NCI-H2107 treated with DMSO at 0.1 percent for 48 hours (cell line): ENCODE measurements at regions not wholly inside any gene's neighbourhood (a gene's known extent, or its start where the extent isn't known, plus 50 kb on each side); places are given as distances from the start of the nearest gene placed in this dataset.

ENCODE experiments used
- DNase-seq: peaks from one replicate; lab custom pipeline; 2025; ENCODE audit not compliant: unreplicated experiment; lab: John Stamatoyannopoulos, UW

DNA sequence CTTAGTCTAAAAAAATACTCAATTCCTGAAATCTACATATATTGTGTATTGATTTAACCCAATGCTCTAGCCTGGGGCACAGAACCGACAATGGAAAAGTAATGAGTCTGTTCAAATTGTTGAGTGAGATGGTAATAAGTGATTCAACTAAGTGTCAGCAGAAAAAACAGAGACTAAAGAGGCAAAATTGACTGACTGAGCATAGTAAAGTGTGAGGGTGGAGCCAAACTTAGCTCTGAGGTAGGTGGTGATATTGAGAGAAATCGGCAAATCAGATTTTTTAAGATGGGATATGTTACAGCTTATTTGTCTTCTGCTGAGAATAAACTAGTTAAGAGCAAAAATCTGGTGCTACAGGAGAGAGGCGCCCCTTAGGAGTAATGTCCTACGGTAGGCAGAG, 764.0 kb upstream of the LRRN3 start:
- no peak for DNase-seq

DNA sequence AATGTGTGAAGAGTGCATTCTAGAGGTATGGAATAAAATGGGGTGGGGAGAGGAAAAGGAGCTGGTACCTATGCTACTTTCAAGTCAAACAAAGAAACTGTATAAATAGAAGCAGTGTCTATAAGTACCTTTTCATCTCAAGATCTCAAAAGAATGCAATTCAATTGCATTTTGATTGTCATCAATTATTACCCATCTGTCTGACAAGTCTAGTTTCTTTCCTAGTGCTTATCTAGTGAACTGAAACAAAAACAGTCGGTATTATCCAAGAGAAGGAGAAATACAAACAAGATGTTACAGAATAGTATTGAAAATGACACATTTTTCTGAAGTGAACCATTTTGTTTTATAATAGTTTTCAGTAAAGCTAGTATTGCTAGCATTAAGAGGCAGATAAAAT, 754.5 kb upstream of the LRRN3 start:
- DNase-seq: no peak

DNA sequence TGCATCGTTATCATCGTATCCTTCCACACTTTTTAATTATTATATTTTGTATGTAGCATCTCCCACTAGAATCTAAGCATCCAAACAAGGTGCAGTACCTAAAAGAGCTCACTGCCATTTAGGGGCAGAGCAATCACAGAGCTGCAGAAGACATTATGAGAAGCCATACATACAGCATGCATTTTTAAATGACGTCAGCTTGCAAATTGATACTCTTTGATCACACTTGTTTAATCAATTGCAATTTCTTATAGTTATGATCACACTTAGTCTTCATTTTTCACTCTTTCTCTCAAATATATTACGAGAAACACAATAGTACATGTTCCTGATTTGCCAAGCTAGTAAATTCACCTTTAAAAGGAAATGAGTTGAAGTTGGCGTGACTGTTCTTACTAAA, 753.3 kb upstream of the LRRN3 start:
- no peak for DNase-seq

DNA sequence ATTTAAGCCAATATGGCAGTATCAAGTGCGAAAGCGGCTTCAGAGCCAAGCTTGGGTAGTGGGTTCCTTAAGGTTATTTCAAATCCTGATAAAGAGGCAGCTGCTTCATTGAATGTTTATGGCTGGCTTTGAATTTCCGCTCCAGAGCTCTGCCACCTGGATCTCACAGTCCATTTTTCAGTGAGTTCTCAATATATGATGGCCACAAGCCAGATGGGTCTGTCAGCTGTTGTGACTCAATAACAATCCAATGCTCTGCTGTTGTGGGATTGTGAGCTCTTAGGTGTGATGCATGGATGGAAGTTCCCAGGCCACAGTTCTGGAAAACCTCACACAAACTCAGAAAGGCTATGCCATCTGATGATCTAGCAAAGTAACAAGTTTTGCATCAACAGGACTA, 743.8 kb upstream of the LRRN3 start:
- peak; percentile 18 for DNase-seq

DNA sequence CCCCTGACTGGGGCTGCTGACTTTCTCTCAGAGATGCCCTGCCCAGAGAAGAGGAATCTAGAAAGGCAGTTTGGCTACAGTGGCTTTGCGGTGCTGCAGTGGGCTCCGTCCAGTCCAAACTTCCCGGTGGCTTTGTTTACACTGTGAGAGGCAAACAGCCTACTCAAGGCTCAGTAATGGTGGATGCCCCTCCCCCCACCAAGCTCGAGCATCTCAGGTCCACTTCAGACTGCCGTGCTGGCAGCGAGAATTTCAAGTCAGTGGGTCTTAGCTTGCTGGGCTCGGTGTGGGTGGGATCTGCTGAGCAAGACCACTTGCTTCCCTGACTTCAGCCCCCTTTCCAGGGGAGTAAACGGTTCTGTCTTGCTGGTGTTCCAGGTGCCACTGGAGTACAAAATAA, 734.5 kb upstream of the LRRN3 start:
- DNase-seq: no peak

DNA sequence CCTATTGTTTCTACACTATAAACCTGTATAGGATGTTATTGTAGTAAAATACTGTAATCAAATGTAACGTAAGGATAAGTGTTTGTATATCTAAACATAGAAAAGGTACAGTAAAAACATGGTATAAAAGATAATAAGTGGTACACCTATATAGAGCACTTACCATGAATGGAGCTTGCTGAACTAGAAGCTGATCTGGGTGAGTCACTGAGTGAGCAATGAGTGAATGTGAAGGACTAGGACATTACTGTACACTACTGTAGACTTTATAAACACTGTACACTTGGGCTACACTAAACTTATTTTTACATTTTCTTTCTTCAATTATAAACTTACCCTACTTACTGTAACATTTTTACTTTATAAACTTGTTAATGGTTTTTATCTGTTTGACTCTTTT, 732.9 kb upstream of the LRRN3 start:
- DNase-seq: no peak

DNA sequence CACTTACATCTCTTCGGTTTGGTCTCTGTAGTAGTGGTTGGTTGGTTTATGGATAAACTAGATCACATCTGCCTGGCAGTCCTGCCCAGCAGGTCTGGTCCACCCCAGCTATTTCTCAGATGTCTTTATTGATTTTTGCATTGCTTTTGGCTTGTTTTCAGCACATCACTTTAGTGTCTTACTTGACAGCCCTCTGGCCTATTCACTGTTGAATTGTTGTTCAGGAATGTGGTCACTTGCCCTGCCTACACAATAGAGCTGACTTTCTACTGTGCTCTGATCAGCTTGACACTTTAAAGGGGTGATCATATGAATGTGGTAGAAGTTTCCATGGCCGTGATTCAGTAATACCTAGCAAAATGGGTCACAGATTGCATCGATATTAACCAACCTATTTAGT, 719.2 kb upstream of the LRRN3 start:
- DNase-seq: no peak

DNA sequence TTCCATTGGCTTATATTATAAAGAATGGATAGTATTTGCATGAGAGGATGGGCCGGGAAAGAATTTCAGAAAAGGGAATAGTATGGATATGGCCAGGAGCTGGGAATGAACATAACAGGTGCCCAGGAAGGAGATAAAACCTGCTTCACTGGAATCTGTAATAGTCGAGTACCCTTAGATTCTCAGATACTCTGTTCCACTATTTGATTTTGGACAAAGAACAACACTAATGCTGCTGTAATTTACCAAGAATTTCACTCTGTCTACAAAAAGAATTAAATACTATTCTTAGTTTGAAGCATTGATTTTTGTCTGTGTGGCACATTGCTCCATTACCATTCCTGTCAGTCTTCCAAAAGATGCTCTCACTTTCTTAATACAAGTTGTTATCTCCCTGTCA, 718.2 kb upstream of the LRRN3 start:
- no peak for DNase-seq

DNA sequence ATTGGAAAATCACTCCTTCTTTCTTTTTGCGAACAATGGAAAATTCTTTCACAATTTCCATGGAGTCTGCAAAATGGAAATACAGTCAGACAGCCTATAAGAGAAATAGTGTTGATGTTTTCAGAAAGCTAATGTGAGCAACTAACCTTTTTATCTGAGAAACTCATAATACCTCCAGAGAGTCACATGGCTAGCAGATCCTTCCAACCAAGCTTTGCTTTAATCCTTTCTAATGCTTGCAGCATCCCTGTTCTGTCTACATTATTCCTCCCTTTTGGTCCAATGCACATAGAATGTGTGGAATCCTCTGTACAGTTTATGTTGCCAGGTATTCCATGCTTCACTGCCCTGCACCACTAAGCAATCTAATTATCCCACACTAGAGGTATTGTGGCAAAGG, 717.5 kb upstream of the LRRN3 start:
- DNase-seq: peak; percentile 3

DNA sequence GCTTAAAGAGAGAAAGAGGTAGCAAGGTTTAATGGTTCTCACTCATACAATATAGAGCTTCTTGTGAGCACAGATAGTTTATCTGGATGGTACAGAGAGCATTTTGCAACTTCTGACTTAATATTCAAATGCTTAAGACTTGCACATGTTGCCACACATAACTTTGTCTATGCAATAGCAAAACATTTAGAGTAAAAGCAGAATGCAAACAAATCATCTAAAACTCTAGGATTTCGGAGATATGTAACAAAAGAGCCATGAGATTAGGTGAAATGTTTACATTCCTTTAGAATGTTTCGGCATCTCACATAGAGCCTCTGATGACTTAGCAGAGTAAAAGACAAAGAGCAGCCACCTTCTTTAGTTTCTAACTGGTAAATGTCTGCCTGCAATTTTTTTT, 717.1 kb upstream of the LRRN3 start:
- DNase-seq: no peak

DNA sequence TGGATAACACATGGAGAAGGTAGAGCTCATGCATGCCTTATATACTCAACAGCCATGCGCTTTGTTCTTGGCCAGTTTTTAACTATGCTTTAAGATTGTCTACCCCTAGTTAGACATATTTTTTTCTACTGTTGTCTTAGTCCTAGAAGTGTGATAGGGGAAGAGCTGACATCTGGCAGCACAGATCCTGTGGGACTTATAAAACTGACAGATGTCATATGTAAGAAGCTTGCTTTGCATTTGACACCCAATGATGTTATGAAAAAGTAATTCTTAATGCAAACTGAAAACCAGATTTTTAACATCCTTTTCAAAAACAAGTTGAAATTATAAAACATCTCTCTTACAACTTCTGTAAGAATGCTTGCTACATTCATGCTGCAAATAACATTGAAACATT, 715.9 kb upstream of the LRRN3 start:
- no peak for DNase-seq

DNA sequence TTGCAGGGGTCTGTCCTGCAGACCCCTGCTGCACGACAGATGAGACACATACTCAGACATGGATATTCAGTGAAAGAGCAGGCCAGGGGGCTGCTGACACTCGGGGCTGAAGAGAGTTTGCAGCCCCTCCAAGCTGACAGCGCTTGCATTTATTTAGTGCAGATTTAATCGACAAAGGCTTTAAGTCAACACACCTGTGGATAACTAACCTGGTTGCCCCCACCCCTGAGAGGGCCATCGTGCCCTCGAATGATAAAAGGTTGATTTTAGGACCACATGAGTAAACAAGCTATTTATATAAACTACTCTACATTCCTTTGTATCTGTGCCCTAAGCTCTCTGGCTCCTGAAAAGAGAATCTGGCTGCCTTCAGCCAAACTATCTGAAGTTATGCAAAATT, 708.2 kb upstream of the LRRN3 start:
- DNase-seq: no peak

DNA sequence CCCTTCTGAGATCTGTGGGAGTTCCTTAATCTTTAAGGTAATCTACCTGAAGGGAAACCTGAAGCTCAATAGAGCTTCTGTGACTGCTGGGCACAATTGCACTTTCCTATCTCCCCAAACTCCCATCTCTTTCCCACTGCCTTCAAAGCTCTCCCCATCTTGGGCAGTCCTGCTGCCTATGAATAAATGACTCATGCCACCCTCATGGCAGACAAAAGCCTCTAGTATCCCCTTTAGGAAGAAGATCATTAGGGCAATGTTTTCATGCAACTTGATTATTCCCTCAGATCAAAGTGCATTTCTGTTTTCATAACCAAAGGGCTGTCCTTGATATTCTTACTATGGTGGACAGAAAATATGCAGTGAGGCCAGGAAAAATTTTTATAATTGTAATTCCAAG, 704.9 kb upstream of the LRRN3 start:
- DNase-seq: no peak

DNA sequence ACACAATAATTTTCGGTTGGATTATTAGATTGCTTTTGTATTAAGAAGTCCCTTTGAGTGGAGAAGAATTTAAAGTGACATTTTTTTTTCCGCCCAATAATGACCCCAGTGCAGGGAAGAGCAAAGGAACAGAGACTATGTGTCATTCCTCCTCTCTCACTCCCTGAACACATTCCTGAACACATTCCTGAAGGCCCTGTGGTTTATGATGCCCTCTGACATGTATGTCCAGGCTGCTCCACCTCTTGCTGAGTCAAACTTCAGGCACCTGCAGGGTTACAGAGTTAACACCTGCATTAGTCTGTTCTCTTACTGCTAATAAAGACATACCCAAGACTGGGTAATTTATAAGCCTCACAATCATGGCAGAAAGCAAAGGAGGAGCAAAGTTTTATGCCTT, 704.0 kb upstream of the LRRN3 start:
- no peak for DNase-seq

DNA sequence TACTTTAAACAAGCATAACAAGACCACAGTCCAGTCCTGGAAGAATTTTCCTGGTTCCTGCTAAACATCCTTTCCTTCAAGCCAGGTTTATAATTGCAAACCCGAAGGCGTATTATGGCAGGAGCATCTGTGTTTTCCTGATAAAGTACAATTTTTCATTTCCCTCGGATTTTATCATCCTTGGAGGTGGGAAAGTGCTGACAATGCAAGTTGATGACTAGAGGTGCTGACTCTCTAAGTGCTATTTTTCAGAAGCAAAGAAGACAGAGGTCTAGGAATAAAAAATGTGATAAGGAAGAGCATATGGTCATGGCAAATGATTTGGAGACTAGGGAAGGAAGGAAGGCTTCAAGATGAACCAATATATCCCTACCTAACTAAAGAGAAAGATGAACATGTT, 703.2 kb upstream of the LRRN3 start:
- DNase-seq: no peak

DNA sequence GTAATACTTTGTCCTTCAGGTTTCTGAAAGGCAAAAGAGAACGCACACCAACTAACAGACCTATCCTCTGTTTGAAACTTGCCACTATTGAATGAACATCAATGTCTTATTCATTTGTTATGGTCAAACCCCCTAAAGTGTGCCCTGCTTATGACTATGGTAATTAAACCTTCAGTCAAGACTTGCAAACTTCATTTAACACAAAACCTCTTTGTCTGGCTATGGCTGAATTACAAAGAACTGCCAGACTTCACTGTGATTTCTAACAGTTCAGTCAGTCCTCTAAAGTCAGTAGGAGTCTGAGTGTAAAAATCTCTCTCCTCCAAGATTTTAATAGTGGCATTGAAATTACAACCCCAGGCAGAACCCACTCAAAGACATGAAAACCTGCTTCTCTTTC, 702.5 kb upstream of the LRRN3 start:
- DNase-seq: no peak

DNA sequence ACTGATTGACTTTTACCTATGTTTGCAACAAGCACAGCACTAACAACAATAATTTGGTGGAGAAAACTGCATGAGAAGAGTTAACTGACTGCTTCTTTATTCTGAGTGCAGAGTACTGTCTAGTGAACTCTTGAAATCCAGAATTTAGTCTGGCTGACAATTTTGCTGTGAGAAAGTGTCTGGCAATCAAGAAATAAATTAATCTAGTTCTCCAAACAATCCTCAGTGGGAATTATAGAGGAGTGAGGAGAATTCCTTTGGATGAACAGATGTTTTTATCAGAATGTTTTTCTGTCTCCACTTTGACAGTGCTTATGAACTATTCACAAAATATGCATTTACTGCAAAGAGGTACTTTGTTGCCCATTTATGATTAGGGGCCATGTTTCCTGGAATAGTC, 694.9 kb upstream of the LRRN3 start:
- no peak for DNase-seq

DNA sequence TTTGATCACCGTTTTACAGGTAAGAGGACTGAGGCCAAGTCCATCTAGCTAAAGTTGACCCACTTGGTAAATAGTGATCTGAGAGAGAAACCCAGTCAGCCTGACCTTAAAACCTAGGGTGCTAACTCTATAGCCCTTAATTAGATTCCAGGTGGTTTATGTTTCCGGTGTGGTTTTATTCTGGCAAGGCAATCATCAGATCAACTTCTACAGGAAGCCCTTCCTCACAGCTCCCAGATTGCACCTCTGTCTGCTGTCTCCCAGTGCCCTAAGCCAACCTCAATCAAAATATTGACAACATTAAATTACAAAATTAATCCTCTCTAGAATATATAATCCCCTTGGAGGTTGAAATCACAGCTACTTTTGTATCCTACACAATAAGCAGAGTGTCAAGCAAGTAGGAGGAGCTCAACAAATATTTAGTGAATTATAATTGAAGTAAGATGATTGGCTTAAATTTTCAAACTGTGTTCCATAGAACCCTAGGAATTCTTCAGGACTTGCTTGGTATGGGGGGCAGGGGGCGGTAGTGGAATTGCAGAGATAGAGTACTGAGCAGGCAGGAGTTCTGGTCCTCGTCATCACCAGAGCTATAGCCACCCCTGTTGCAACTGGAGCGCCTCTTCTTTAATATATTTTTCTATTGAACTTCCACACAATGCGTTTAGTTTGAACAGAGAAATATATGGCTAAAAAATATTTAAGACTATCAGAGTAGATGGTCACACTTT, 692.8 kb upstream of the LRRN3 start:
- DNase-seq: peak; percentile 8

DNA sequence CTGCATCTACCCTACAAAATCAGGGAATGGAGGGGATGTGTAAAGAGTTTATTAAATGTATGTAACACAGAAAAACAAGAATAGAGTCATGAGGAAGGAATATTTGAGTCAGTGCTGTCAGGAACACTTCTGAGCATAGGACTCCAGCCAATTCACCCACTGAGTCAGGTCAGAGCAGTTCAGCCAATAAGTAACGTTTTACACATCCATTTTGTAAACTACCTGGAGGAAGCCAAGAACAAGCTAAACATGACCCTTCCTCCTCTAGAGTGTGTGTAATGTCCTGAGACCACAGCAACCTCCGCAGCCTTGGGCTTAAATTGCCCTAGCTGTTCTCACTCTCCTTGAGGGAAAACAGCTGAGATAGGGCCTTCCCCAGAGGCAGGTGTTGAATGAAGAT, 691.5 kb upstream of the LRRN3 start:
- no peak for DNase-seq

DNA sequence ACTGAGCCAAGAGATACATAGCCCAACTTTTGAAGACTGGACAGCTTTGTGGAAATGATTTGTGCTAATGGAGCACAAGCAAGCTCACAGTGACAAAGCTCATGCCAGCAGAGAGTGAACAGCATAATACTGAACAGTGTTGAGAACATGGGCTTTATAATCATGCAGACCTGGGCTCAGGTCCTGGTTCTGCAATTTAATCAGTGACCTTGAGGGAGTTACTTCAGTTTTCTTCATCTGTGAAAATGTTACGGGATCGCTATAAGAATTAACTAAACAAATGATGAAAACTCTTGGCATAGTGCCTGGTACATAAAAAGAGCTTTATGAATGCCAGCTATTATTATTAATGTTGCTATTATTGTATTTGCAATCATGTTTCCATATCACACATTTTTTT, 690.5 kb upstream of the LRRN3 start:
- DNase-seq: no peak

DNA sequence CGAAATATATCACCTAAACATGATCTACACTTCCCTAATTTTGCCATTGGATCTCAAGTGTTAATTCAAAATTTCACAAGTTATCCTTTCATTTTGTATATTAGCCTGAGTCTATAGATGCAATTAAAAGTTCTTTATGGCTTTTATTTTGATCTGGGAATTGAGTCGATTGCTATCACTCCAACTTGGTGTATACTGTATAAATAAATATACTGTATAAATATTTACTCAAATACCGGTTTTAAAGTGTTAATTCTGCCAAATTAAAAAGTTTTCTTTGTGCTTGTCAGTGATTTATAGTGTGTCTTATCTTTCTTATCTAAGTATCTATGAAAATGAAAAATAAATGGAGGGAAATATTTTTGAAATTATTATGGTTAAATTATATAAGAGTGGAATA, 683.7 kb upstream of the LRRN3 start:
- no peak for DNase-seq

DNA sequence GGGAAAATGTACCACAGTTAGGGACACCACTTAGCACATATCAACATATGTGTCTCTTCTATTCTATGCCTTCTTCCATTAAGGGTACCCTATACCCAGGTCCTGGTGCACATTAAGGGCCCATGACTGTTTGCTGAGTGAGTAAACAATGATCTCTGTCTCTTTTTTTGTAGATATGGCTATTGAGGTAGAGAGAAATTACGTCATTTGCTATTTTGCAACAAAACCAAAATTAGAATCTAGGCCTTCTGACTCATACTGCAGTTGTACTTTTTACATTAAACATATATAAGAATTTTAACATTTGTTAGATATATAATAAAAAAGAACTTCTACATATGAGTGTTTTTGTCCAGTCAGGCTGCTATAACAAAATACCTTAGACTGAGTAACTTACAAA, 683.2 kb upstream of the LRRN3 start:
- no peak for DNase-seq

DNA sequence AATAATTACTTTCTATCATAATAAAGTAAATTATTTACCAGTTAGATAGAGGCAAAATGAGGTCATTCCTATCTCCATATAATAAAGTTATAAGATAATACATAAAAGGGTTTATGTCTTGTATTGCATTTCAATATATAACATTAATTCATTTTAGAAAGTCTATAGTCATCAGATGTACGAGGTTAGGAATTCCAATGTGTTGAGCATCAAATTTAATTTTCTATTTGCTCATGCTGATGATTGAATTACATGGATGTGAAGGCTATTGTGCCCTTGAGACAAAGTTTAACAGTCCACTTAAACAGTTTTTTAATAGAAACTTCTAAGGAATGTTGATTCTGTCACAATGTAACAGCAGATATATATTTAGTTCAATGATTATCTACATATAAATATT, 678.3 kb upstream of the LRRN3 start:
- no peak for DNase-seq

DNA sequence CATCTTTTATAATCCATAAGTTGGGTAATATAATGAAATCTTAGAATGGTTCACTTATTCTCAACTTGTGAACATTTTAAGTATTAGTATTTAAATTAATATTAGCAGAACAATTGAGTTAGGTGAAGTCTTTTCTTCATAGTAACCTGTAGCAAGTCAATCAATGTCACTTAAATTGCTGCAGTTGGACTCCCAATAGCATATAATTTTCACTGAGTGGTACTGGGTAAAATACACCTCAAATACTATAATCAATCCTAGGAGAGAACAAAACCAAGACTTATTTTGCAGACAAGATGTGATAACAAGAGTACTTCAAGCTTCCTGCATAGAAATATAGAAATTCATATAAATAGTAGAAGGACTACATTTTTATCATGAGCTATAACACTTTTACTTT, 677.9 kb upstream of the LRRN3 start:
- DNase-seq: no peak
